Stimulated activated CD4-positive, alpha-beta T cell treated with anti-CD3 and anti-CD28 coated beads, Interleukin-15, amount 100 ng/mL, for 24 hours (primary cell): ENCODE measurements at regions not wholly inside any gene's neighbourhood (a gene's known extent, or its start where the extent isn't known, plus 50 kb on each side); places are given as distances from the start of the nearest gene placed in this dataset.

Source experiments
- DNase-seq: peaks from one replicate; pipeline ENCODE4 v3.0.0-alpha.2; 2020

DNA sequence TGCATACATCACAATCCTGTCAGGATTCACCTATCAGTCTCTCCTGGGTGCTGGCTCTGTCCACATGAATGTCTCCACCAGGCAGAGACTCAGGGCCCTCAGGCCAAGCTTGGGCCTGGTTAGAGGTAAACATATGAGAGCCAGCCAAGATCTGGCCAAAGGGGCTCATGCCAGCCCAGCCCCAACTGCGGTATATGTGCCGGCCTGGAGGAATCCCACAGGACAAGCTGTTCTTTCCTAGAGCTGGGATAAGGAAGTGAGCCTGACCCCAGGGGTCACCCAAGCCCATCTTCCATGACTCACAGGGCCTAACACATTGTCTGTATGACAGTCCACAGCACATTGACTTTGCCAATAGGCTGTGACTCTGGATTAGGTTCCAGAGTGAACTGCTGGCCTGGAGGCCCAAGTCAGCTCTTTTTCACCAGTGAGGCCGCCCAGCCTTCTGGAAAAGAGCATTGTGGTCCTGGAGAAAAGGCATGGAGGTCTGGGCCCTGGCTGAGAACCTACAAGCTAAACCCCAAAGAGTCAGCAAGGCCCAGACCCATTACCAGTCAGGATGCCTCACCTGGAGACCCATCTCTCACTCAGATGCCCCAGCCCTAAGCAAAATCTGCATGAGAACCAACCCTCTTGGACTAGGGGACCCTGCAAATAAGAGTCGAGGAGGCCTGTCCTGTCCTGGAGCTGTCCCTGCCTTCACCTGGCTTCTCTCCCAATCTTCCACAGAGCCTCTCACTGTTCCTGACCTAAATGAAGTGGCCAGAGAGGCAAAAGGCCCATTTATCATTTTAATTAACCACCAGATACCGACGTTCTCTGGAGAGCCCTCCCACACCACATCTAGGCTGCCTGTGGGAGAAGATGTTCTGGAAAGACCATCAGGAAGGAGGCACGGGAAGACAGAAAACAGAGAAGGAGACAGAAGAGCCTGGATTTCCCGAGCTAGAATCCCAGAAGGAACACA, 120.9 kb upstream of the PKDCC start:
- DNase-seq, result no peak

DNA sequence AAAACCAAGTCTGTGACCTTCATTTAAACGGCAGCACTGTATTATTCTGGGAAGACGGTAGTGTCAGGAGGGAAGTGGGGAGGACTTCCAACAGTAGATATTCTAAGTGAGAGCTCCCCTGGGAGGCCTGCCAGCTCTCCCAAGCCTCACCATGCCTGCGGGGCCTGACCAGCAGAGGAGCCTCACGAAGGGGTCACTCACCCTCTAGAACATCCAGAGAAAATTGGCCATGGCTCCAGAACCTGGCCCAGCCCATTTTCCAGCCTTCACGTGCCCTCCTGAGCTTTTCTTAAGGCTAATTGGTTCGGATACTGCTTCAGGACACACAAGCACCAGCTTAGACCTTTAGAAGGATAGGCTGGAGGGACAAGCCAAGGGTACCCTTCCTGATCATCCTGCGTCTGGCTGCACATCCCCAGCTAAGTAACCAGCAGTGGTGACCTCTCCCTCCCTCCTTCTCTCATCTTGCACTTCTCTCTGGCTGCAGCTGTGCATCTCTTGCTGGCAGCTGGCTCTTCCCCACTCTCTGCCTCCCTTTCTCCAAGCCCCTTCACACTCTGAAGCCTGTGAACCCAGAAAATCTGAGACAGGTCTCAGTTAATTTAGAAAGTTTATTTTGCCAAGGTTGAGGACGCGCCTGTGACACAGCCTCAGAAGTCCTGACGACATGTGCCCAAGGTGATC, 120.1 kb upstream of the PKDCC start:
- no peak for DNase-seq

DNA sequence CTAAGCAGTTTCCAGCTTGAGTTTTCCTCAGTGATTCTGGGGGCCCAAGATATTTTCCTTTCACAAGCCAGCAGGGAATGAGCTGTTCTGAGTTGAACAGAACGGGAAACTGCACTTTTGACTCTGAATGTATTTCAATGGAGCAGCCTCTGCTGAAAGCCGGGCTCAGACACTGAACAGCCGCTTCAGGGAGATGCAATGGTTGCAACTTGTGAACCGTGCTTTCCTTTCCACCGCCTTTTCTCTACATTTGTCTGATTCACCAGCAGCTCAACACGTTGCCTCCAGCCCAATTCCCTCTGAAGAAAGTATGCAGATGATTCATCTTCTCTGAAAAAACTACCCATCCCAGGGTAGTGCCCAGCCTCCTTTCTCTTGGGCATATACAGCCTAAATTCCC, 119.3 kb upstream of the PKDCC start:
- DNase-seq, result no peak

DNA sequence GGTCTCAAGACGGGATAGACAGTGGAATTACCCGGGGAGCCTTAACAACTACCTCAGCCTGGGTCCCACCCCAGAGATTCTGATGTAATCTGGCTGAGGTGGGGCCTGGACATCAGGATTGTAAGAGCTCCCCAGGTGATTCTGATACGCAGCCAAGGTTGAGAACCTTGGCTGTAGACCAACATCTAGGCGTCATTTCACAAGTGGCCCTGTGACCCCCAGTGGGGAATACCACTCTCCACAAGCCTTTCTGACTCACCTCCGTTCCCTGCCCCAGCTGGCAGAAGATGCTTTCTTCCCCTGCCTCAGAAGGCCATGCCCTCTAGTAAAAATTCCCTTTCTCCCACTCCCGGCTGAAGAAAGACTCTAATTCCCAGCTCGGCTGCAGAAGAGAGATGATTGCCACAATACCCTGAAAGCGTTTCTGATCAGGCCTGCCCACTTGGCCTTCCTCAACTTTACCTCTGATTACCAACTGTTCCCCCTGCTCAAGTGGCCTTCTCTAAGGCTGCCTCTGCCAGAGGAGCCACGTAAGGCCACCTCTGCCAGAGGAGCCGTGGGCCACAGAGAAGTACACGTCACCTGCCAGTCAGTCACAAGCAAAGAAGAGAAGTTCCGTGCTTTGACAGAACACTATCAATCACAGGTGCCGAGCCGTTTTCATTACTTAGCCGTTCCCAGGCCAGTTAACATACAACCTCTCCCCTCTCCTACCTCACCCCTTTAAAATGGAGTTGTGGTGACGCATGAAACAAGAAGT, 116.8 kb upstream of the PKDCC start:
- DNase-seq, result no peak

DNA sequence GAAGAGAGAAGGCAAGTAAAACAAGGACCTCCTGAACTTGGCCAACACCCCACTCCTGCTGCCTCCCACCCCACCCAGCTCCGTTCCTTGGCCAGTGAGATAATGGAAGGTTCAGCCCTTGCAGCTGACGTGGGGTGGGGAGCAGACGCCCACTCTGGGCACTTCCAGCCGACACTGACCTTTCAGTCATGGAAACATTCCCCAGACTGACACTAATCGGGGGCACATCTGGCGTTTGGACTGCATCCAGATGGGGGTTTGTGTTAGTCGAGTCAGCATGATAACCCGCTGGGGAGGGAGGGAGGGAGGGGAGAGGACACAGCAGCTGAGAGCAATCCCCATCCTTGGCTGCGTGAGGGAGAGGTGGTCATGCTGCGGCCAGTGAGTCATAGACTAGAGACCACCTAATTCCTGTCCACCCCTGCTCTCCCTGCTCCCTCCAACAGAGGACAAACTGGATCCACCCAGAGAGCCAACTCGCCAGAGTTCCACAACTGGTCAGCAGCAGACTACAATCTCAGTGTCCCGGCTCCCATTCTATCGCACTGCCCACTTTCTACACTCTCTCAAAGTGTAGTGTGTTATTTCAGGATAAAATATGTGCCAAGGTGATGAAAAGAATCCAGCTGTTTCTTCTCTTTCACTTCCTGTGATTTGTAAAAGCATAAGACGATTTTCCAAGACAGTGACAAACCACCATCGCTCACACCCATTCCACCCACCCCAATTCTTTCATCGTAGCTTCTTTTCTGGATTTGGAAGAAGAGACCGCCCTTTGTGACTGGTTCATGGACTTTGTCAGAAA, 115.4 kb upstream of the PKDCC start:
- no peak for DNase-seq

DNA sequence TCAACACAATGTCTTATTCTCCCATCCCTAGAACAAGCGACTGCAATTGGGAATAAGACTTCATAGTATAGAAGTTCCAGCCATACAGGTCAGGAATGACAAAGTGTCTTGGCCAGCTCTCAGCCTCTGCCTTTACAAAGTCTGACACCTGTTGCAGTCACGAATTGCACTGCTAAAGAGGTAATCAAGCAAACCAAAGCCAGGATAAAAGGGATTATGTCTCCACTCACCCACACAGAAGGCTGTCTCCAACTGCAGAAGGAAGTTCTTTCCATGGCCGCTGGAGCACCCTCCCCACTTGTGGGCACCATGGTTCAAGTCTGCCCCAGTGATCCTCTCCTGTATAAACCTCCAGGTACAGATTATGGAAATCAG, 114.8 kb upstream of the PKDCC start:
- no peak for DNase-seq

DNA sequence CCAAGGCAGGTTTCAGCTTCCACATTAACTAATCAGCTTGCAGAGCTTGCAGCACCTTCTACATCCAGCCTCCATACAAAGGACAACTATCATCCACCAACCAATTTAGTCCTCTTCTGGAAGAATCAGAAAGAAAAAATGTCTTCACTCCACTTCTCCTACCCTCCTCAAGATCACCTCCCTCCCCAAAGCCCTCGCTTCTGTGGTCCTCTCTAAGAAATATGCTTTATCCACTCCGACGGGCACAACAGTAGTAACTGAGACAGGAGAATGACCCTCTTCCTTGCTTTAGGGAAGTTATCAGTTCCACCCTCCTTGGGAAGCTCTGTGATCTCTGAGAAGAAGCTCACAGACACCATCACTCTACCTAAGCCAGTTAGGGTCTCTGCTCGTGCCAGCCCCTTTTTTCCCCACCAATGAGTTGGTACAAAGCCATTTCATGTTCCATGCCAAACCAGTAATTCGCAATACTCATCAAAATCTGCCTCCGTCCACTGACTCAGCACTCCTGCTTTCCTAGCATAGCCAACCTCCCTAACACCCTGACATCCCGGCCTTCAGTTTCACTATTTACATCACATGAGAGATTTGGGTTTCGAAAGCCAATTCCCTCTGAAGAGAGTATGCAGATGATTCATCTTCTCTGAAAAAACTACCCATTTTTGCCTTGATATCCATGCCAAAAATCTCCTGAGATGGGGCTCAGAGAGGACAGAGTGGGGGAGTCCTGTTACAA, 114.1 kb upstream of the PKDCC start:
- DNase-seq, result no peak

DNA sequence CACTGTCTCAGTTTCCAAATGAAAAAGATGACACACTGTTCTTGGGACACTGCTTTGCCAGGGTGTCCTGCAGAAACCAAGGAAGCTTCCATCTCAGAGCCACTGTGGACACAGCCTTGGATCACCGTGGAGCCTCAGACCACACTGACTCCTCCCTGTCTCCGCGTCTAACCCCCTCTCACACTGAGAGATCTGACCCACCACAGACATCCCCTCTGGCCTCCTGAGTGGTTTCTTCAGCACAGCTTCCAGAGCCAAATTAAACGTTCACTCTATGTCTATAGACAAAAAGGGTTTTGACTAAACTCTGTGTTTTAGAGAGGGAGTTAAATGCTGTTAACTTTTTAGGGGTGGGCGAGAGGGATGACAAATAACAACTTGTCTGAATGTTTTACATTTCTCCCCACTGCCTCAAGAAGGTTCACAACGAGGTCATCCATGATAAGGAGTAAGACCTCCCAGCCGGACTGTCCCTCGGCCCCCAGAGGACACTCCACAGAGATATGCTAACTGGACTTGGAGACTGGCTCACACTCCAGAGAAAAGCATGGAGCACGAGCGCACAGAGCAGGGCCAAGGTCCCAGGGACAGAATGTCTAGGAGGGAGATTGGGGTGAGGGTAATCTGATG, 113.4 kb upstream of the PKDCC start:
- DNase-seq, result no peak

DNA sequence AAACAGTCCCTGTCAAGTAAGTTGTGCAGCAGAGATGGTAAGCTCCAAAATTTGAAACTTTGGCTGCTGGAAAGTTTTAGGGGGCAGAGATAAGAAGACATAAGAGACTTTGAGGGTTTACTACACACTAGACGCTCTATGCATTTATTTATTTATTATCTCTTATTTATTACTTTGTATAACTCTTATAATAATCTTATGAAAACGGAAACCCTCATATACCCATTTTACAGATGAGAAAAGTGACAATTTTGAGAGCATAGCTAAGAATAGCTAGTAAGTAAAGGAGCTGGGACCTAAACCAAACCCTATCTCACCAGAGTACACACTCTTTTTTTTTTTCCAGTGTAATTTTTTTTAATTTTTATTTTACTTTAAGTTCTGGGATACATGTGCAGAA, 112.8 kb upstream of the PKDCC start:
- no peak for DNase-seq

DNA sequence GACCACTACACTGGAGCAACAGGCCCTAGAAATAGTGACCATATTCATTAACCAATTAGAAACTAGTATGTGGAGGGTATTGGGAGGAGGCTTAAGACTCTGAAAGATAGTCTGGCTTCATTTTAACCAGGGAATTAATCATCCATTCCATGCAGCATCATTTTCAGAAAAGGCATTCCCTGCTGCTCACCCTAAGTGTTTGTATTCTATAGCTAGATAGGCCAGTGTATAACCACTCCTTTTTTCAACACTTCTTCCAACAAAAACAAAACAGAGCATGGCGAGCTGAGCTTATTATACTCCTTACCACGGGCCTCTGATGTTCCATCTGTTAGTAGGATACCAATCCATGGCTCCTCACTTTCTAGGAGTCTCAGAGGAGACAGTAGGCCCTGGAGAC, 112.0 kb upstream of the PKDCC start:
- no peak for DNase-seq

DNA sequence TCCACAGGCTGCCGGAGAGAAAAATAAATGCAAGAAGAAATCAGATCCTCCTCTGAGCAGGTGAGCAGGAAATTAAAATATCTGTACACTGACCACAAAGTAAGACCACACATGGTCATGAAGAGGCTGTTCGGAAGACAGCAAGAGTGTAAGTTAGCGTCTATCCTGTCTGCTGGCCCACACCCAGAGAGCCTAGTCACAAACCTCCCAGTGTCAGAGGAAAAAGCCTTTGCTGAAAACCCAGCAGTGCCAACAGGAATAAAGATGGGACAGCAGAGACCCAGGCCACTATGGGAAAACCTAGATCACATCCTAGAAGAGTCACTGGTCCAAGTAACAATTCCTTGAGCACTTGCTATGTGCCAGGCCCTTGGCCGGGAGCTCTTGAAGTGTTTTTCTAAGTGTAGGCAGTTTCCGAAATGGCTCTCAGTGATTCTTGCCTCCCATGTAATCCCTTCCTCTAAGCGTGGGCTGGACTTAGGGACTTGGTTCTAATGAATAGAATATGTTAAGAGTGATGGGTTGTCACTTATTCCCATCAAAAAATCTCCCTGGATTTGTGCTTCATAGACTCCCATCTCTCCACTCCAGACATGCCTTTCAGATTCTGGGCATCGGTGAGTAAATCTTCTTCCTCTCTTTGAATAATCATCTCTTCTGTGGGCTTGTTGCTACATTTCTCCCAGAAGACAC, 110.9 kb upstream of the PKDCC start:
- DNase-seq, result no peak

DNA sequence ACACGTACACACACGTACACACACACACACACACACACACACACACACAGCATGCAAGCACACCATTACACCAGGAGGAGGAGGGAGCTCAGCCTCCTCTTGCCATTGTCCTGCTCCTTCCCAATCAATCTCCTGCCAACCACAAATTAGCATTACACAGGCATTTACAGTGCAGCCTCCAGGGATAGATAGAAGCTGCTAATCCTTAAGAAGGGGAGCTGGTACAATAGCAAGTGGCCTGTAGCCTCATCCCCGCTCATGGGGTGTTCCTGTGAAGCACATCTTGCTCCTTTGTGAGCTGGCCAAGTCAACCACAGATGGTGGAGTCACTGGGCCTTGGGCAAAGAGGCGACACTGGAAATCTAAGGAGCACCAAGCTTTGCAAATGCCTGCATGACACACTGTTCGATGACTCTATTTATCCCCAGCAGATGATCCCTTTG, 110.3 kb upstream of the PKDCC start:
- DNase-seq, result no peak

DNA sequence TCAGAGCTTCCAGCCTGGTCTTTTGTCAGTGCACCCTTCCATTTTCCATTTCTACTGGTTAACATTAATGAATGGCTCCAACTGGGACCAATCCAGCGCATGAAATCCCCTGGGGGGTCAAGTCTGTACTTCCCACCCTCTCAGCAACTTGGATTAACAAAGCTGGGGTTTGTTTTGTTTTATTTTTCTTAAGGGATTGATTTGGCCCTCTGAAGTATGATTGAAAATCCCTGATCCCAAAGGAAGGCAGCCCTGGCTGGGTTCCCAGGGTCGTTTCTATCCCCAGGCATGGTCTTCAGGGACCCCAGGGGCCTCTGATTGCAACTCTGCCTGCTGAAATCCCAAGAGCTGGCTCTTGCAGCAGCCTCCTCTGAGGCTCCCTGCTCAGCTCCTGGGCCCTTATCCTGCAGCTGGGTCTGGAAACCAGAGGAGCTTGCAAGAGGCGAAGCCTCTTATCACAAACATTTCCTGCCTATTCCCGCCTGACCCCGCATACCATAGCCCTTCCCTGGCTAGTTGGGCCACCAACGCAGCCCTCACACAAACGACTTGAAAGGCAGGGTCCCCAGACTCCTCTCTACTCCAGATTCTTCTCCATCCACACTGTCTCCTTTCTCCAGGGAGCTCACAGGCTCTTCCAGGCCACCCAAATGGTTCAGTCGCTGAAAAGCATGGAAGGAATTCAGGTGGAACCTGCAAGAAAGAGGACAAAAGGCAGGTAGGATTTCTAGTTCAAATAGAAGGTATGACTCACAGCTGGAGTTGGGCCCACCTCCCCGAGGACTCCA, 109.7 kb upstream of the PKDCC start:
- no peak for DNase-seq

DNA sequence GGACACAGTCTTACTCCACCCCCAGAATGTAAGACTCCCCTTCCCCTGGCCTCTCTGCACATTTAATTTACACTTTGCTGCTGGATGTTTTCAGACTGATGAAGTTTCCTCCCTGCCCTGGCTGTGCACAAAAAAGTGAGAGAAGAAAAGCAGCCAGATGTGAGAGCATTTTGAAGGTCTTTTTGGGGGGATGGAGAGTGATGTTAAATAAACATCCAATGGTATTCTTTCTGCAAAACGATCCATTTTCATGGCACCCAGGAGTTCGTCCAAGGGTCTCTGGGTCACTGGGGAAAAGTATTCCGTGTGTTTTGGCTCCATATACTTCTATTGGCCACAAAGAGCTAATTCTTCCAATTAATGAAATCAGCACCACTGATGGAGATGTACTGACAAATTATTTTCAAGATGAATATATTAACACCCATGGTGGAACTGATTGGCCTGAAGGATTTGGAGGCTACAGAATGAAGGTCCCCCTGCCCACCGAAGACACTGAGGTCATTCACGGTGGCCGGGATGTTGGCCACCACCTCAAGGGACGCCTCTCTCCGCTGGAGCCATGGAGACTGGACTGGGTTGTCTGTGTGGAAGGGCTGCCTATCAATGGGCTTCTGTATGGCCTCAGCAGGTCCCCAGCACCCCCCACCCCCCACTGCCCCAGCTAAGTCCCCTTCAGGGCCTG, 107.6 kb upstream of the PKDCC start:
- DNase-seq, result no peak

DNA sequence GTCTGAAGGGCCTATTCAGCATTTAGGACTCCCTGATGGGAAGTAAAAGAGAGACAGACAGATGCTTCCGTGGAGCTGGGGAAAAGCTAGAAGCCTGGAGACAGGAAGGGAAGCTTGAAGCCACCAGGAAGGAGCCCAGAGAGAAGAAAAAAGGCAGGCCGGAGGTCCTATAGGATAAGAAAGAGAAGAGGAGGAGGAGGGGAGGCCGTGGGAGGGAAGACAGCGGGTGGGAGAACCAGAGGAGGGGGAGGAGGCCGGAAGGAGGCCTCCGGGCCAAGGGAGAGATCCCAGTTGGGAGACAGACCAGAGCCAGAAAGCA, 107.1 kb upstream of the PKDCC start:
- no peak for DNase-seq

DNA sequence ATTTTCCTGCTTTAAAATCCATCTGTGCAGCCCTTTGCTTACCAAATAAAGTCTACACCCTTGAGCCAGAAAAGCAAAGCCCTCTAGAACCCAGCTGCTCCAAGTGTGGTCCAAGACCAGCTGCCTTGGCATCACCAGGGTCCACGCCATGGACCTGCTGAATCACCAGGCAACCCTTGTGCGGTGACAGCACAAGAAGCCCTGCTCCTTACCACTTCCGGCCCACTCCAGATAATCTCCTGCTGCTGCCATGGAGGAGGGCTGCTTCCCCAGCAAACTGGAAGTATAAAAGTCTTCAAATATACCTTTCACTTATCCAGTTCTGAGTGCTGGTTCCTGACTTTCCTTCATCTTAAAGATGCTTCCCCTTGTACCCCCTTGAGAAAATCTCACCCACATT, 106.0 kb upstream of the PKDCC start:
- no peak for DNase-seq

DNA sequence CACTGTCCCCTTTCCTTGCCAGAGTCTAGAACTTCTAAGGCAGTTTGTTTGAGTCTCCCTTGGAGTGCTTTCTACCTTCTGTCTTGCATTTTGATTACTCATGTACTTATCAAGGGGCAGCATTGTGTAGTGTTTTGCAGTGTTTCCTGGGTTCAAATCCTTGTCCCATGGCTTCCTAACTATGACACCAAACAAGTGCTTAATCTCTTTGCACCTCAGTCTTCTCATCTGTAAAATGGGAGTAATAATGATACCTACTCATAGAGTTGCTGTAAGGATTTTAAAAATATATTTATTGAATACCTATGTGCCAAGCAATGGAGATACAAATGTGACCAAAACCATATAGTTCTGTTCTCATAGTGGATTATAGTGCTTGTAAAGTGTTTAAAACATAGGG, 105.5 kb upstream of the PKDCC start:
- DNase-seq, result no peak

DNA sequence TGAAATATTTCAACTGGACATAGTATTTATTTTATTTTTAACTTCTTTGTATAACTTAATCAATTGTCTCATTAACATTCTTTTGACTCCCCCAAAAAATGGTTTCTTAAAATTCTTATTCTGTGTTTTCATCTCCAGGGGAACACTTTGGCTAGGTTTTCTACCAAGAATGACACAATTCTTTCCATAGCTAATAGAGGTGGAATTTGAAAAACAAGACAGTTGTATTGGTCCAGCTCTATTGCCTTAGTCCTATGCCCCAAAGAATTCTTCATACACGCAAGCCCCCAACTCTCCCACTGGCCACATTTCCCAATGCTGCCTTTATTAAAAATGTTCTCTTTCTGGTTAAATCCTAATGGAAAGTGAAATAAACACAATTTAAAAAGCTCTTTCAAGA, 104.7 kb upstream of the PKDCC start:
- DNase-seq, result no peak

DNA sequence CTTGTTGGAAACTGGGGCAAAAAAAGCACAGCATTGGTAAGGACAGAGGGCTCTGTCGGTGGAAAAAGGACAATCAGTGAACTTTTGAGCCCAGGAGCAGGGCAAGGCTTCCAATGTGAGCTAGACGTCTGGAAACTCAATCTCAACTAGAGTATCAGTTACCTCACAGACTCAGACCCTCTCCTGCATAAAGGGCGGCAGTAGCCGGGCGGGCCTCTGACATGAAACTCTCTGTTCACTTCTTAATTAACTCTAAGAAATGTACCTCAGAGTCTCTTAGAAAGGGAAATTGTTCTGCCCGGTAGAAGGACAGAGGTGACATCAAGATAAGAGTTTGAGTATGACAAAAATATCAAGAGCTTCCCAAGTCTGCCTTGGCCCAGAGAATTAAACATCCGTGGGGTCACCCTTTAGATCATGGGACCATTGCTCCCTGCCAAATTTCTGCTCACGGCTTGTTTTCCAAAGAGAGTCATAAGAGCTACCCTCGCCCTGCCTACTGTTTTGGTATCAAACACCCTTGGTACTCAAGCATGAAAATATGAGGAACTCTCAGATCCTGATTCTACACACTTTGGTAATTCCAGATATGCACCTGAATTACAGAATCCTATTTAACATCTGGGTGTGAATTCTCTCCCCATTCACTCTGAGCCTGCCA, 103.5 kb upstream of the PKDCC start:
- DNase-seq, result no peak
